ENCODE measurements at regions not wholly inside any gene's neighbourhood (a gene's known extent, or its start where the extent isn't known, plus 50 kb on each side); places are given as distances from the start of the nearest gene placed in this dataset.

DNA sequence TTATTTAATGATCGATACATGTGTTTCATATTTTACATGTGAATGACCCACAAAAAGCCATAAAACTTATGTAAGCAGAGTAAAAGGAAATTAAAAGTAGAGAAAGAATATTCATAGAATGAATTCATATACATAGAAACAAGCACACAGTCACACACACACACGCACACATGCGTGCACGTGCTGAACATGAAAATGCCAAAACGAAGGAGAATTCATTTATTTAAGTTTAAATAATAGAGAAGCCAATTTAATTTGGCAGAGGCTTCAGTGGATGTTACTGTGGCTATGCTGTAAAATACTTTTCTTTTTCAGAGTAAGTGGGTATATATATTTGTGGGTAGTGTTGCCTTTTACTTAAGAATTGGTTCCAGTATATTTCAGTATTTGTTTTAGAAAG, 145.0 kb upstream of the C21orf91 start:
- TF ChIP-seq SP1 (IDR thresholded peaks at IDR 0.05) (no peak), FOXK2 (IDR thresholded peaks at IDR 0.05) (no peak)
- TF ChIP-seq, protein P1, sequence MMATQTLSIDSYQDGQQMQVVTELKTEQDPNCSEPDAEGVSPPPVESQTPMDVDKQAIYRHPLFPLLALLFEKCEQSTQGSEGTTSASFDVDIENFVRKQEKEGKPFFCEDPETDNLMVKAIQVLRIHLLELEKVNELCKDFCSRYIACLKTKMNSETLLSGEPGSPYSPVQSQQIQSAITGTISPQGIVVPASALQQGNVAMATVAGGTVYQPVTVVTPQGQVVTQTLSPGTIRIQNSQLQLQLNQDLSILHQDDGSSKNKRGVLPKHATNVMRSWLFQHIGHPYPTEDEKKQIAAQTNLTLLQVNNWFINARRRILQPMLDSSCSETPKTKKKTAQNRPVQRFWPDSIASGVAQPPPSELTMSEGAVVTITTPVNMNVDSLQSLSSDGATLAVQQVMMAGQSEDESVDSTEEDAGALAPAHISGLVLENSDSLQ (IDR thresholded peaks at IDR 0.05), result no peak
